ENCODE measurements at regions not wholly inside any gene's neighbourhood (a gene's known extent, or its start where the extent isn't known, plus 50 kb on each side); places are given as distances from the start of the nearest gene placed in this dataset.

DNA sequence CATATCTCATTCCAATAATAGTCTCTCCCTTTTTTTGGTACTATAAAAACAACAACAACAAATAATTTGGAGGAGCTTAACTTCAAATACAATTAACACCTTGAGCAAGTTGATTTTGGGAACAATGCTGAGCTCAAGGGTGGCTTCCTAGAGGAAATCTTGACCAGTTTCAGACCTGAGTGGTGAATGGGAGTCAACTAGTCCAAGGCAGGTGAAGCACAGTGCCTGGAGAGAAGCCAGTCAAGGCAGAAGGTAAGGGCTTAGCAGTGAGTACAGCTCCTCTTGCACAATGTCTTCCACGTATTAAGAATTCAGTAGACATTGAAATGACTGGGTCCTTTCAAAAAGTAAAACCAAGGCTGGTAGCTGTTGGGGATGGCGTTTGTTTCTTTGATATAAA lies 444.8 kb downstream of the ATP23 start:
- TF ChIP-seq, protein P1, sequence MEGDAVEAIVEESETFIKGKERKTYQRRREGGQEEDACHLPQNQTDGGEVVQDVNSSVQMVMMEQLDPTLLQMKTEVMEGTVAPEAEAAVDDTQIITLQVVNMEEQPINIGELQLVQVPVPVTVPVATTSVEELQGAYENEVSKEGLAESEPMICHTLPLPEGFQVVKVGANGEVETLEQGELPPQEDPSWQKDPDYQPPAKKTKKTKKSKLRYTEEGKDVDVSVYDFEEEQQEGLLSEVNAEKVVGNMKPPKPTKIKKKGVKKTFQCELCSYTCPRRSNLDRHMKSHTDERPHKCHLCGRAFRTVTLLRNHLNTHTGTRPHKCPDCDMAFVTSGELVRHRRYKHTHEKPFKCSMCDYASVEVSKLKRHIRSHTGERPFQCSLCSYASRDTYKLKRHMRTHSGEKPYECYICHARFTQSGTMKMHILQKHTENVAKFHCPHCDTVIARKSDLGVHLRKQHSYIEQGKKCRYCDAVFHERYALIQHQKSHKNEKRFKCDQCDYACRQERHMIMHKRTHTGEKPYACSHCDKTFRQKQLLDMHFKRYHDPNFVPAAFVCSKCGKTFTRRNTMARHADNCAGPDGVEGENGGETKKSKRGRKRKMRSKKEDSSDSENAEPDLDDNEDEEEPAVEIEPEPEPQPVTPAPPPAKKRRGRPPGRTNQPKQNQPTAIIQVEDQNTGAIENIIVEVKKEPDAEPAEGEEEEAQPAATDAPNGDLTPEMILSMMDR (IDR thresholded peaks at IDR 0.05): no peak
- no peak for TF ChIP-seq POLR2AphosphoS5 (IDR thresholded peaks at IDR 0.05)

All from gastroesophageal sphincter (tissue), 3 donors.